SKM-1 (cell line): ENCODE measurements at regions not wholly inside any gene's neighbourhood (a gene's known extent, or its start where the extent isn't known, plus 50 kb on each side); places are given as distances from the start of the nearest gene placed in this dataset.
"Not testable (repeated sequence)": the region's sequence is repeated elsewhere in the genome, so short reads cannot be mapped to it uniquely, and the experiment has no call there.

Source experiments
- DNase-seq: peaks from one replicate; lab custom pipeline; 2025; ENCODE audit not compliant: unreplicated experiment; lab: John Stamatoyannopoulos, UW

DNA sequence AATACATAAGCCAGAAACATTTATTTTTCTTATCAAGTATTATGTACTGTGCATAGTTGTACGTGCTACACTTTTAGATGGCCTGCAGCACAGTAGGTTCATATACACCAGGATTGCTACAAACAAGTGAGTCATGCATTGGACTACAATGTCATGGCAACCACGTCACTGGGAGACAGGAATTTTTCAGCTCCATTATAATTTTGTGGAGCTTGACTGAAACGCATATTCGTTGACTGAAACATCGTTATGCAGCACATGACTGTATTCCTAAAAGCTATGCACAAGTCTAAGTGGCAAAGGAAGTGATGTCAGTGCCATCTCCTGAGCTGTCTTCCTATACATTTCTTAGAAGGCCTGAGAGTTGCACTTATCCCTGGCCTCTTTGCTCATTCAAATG is 871.8 kb downstream of the IPMK start:
- no peak for DNase-seq

DNA sequence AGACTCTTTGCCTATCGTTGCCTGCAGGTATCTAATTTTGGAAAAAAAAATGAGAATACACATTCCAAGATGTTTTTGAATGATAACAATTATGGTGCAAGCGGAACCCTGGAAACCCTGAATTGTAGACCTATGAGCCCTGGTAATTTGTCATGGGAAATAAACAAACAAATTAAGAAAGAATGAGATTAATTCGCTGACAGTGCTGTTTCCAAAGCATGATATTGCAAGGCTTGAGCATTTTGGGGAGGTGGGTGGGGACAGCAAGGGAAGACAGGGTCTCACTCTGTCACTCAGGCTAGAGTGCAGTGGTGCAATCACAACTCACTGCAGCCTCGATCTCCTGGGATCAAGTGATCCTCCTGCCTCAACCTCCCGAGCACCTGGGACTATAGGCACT is 900.3 kb downstream of the IPMK start:
- DNase-seq: no peak

DNA sequence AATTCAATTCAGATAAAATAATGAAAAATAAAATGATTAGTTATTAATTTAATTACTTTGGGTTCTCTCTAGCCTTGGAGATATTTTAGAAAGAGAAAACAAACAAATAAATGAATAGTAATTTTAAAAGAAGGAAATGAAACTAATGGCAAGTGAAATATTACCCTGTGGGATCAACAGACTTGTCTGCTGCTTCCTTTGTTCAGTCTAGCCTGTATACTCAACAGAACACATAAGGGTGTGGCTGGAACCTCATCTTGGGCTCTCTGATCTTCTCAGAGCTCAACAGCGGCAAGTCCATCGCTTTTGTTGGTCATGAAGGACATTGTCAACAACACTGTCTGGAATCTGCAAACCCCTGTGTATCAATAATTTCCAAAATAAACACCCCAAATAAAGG is 904.9 kb downstream of the IPMK start:
- no peak for DNase-seq

DNA sequence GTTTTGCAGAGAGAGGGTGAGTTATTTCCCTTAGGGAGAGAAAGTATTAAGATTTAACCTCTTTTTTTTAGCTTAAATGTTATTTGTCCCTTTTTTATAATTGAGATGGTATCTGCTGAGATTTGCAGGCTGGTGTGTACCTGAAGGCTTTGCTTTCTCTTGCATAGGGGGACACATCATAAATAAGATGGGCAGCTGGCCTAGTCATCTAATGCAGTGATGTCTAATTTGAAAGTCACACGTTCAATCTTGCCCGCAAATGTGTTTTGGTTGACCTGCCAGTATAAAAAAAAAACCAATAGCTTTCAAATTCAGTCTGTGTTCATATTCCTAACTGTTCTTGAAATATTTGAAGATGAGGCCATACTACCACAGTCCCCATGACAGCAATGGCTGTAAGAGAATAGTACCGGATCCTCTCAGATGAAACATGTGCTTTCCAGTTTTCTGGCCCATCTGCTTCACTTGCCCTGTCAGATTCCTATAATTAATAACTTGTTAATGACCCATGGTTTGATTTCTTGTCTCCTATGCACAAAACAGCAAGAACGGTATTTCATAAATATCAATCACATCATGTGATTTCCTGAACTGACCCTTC is 914.2 kb downstream of the IPMK start:
- DNase-seq: no peak

DNA sequence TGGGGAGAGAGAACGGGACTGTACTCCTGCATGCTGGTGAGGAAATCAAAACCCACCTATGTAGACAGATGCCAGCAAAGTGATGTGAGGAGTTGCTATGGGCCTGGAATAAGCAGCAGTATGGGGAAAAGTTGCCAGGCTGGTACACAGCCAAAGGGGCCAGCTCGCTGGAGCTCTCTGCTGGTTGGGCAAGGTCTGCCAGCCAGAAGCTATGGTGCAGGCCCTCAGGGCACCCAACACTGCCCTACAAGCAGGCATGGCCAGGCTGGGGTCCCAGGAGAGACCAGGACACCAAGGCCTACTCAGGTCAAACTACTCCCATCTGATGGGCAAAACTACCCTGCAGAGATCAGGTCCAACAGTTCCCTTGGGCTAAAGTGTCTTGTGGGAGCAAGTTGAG is 916.6 kb downstream of the IPMK start:
- DNase-seq: no peak

DNA sequence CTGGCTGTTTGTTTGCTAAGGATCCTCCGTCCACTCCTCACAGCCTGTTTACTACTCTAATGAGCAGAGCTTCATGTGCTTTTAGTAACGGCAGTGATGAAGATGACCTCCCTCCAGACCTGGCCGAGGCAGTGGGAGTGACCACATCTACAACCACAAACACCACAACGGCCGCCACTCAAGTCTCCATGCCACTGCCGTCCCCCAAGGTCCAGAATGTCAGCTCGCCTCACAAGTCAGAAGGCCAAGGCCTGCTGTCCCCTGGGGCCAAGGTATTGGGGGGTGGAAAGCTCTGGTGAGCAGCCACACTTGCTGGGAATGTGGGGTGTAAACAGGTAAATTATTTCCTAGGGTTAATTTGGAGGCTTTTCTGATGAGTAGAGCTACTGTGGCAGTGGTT is 926.4 kb downstream of the IPMK start:
- no peak for DNase-seq

DNA sequence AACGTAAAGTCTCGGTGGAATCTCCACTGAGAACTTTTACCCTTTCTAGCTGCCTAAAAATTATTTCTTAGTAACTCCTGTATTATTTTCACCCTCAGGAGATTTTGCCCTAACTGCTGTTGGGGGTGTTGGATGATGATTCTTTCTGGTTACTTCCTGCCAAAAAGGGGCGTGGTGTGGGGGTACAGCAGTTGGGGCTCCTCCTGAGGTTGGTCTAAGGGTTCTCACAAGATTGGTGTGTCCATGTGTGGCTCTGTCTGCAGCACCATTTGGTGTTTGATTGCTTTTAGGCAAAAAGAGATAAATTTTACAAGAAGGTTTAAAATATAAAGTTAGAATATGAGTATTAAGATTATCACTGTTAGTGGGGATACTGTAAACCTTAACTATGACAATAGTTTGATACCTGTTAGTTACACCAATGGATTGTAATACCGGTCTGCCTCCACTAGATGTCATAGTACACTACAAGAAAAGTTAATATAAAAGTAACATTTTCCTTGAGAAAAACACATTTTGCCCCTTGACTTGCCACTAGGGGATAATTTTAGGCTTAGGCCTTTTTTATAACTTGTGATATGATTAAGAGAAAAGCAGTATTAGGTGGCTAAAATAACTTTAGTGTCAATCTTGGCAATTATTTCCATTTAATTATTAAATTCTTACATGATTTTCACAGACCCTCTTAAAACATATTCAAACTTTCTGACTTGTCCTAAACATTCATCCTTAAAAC is 928.7 kb downstream of the IPMK start:
- peak; percentile 21 for DNase-seq

DNA sequence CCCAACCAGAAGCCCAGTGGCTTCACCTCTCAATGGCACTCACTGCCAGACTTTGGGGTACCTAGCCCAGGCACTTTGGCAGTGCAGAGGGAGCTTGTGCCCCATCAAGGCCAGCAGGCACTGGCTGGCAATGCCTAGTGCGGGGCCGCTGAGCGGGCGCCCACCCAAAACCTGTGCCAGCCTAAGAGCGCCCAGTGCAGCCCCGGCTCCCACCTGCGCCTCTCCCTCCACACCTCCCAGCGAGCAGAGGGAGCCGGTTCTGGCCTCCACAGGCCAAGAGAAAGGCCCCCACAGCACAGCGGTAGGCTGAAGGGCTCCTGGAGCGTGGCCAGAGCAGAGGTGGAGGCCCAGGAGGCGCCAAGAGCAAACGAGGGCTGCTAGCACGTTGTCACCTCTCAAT is 930.8 kb downstream of the IPMK start:
- no peak for DNase-seq

DNA sequence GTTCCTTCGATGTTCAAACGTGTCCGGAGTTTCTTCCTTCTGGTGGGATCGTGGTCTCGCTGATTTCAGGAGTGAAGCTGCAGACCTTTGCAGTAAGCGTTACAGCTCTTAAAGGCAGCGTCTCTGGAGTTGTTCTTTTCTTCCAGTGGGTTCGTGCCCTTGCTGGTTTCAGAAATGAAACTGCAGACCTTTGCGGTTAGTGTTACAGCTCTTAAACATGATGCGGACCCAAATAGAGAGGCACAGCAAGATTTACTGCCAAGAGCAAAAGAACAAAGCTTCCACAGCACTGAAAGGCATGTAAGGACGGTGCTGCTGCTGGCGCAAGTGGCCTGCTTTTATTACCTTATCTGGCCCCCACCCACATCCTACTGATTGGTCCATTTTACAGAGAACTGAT is 931.4 kb downstream of the IPMK start:
- DNase-seq: no peak

DNA sequence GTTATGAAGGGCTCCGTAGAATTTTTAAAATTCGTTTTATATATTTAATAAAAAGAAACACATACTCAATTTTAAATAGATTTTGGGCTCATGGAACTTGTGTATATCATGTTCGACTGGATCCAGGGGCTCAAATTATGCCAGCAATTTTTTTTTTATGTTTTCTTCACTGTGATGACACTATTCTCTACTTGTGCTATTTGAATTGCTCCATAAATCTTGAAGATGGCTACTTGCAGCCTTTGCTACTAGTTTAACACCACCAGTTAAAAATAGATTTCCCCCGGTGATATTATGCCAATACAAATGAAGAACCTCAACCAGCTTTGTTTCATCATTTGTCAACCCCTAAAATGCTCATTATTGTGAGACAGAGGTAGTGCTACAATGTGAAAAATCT is 933.2 kb downstream of the IPMK start:
- no peak for DNase-seq

DNA sequence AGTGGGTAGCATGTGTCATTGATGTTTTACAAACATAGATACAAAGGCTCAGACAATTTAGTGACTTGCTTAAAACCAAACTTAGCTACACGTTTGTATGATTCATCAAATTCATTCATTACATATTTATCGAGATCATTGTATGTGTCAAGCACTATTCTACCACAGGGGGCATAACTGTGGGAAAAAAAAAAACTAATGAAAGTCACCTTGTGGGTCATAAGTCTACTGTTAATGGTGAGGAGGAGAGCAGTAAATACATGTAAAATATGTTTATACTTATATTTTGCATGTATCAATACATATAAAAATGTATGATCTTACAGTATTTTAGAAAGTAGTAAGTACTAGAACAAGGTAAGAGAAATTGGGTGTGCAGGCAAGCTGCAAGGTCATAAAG is 933.8 kb downstream of the IPMK start:
- DNase-seq: no peak

DNA sequence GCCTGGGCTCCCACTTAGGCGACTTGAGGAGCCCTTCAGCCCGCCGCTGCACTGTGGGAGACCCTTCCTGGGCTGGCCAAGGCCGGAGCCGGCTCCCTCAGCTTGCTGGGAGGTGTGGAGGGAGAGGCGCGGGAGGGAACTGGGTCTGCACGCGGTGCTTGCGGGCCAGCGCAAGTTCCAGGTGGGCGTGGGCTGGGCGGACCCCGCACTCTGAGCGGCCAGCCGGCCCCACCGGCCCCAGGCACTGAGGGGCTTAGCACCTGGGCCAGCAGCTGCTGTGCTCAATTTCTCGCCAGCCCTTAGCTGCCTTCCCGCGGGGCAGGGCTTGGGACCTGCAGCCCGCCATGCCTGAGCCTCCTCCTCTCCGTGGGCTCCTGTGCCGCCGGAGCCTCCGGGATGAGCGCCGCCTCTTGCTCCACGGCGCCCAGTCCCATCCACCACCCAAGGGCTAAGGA is 946.3 kb downstream of the IPMK start:
- DNase-seq: not testable (repeated sequence)

DNA sequence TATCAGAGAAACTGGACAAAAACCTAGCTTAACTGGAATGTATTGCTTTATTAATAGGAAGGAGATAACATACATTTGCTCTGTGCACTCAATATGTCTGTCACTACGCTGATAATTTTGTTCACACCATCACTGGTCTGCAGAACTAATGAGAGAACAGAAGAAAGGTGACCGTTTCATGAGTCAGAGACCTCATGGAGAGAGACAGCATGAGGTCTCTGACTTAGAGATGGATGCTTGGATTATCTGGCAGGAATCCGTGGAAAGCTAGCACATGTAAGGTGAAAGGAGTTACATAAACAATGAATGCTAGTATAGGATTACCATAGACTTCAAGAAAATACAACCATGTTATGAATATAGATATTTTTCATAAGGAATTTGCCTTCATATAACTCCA is 947.3 kb downstream of the IPMK start:
- no peak for DNase-seq

DNA sequence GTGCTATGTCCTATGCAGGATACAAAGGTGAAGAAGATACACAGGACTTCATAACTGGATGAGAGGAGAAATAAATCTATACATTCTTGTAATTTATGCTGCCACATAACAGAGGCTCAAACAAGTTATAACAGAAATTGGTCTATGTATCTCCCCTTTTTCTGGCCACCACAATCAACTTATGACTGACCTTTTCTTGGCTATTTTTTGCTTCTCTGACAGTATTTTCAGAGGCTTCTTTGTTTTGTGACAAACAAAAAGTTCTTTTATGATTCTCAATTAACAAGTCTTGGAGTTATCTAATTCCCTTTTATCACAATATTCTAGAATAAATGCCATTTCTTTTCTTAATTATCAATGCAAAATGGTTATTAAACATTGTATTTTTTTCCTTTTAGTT is 953.0 kb upstream of the ZWINT start:
- no peak for DNase-seq

DNA sequence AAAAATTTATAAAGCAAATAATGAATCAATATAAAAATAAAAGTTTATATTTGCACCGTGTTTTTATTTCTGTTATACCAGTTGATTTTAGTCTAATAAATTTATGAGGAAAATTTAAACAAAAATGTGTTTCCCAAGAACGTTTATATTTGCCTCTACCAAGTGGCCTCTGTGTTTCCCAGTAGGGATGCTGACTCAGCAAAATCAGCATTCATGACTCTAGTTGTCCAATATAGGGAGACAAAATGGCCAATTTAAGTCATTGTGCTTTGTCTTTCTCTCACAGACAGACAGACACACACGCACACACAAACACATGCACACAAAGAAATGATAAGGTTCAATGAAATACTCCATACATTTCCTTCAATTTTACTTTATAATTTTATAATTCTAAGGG is 942.5 kb upstream of the ZWINT start:
- DNase-seq: no peak

DNA sequence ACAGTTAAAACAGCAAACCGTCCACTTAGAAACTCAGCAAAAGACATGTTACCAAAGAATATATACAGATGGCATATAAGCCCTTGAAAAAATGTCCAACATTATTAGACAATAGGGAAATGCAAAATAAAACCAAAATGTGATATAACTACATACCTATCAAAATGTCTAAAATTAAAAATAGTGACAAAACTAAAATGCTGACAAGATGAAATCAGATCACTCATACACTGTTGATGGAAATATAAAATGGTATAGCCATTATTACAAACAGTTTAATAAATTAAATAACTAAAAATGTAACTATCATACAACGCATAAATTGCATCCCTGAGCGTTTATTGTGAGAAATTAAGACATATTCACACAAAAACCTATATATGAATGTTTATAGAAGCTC is 939.7 kb upstream of the ZWINT start:
- DNase-seq: no peak

DNA sequence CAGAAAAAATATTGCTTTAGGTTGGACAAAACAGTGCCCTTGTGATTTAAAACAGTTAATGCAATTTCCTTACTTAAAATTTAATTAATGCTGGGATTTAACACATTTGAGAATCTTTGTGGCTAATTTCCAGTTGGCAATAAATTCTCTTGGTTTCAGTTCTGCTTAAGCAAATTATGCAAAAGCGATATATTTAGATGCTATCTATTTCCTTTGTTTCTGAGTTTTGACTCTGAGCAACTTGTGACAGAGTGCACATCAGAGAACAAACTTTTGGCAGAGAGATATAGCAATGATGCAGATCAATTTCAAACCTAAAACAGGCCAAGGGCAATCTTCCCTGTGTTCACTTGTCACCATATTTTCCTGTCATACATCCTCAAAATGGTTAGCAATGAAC is 933.6 kb upstream of the ZWINT start:
- DNase-seq: no peak

DNA sequence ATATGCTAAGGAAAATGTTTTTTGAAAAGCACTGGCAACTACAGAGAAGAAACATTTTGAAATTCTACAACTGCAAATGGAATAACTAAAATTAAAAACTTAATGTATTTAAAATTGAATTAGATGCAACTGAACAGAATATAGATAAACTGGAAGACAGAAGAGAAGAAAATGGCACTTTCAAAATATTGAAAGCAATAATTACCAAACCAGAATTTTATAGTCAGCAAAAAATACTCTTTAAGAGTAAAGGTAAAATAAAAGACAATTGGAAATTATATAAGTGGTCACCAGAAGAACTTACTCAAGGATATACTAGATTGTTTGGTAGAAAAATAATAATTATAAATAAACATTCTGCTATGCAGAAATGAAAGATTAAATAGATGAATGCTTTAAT is 927.7 kb upstream of the ZWINT start:
- DNase-seq: no peak

DNA sequence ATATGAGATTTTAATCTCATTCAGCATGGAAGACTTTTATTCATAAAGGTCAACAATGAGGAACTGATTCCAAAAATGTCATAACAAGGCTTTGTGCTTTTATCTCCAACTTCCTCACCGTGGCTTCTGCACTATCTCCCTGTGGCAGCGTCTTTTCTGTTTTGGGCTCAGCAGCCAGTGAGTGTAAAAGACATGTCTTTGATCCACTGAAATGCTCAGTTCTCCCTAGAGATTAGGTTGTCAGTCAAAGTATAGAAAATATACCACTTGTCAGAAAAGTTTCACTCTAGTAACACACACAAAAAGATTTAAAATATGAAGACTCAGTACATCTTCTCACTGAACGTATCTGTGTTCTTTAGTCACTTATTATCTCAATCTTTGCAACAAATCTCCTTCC is 901.8 kb upstream of the ZWINT start:
- peak; percentile 48 for DNase-seq

DNA sequence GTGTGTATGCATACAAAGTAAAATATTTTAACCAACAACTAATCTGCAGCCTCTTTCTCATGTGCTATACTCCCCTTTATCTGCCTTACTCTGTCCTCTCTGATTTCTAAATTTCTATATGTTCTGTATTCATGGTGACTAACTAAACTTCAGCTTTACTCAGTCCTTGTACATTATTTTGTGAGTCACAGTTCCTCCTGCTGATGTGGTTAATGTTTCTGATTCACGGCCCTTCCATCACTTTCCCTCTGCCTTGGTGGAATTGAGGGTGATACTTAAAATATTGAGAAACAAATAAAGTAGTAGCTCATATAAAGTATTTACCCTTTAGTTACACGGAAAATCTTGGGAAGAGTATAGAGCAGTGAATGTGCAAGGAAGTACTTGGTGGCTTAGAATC is 899.1 kb upstream of the ZWINT start:
- no peak for DNase-seq

DNA sequence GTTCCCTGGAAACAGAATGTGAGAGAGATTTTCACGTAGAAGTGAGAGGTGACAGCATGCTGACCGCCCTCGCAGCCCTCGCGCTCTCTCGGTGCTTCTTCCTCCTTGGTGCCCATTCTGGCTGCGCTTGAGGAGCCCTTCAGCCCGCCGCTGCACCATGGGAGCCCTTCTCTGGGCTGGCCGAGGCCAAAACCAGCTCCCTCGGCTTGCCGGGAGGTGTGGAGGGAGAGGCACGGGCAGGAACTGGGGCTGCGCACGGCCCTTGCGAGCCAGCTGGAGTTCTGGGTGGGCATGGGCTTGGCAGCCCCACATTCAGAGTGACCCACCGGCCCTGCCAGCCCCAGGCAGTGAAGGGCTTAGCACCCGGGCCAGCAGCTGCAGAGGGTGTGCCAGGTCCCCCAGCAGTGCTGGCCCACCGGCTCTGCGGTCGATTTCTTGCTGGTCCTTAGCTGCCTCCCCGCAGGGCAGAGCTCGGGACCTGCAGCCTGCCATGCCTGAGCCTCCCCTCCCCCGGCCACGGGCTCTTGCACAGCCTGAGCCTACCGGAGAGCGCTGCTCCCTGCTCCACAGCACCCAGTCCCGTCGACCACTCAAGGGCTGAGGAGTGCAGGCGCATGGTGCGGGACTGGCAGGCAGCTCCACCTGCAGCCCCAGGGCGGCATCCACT is 888.7 kb upstream of the ZWINT start:
- no peak for DNase-seq

DNA sequence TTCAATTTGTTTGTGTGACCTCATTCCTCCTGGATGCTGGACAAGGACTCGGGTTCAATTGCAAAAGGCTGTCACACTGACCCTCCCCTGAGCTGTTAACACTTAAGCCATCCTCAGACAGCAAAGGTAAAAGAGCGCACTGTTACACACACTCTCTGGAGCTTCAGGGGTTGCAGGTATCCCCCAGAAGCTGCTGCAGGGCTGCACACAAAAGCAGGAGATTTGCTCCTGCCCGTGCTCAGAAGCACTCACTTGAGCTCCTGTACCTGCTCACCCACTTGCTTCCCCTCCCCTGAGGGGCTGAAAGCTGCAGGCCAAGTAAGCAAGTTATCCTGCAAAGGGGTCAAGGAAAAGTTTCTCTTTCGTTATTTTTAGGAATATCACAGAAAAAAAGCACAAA is 886.2 kb upstream of the ZWINT start:
- no peak for DNase-seq

DNA sequence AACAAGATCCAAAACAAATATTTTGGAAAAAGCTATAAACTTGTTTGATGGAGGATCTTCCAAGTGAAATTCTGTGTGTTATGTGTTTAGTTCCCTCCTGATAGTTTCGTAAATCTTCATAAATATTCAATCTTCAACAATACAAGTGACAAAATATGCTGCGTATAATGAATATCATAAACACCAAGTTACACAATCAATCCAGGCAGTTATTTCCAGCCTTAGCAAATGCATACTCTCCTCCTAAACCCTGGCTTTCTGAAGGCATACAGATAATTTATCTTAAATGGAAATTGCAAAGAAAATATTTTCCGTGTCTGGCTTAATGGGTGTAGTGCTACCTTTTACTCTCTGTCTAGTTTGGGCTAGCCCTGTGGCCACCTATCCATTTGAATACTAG is 864.9 kb upstream of the ZWINT start:
- no peak for DNase-seq
